Endothelial cell (in vitro differentiated cells): ENCODE measurements at regions not wholly inside any gene's neighbourhood (a gene's known extent, or its start where the extent isn't known, plus 50 kb on each side); places are given as distances from the start of the nearest gene placed in this dataset.

ENCODE experiments used
- DNase-seq: peaks from one replicate; pipeline ENCODE4 v3.0.0; 2021; ENCODE audit warnings: low spot score
- H3K27ac Mint-ChIP-seq: one replicate; pipeline ENCODE4 v1.8.0; 2021; ENCODE audit warnings: mixed read lengths, inconsistent platforms; ENCODE audit not compliant: unreplicated experiment
- H3K27me3 Mint-ChIP-seq: one replicate; pipeline ENCODE4 v1.8.0; 2021; ENCODE audit warnings: mild to moderate bottlenecking, moderate library complexity, mixed read lengths, inconsistent platforms; ENCODE audit not compliant: unreplicated experiment
- H3K36me3 Mint-ChIP-seq: one replicate; pipeline ENCODE4 v1.8.0; 2021; ENCODE audit warnings: mild to moderate bottlenecking, low read depth, mixed read lengths, inconsistent platforms; ENCODE audit not compliant: unreplicated experiment
- H3K4me1 Mint-ChIP-seq: one replicate; pipeline ENCODE4 v1.8.0; 2021; ENCODE audit warnings: mild to moderate bottlenecking, mixed read lengths, inconsistent platforms; ENCODE audit not compliant: unreplicated experiment
- H3K4me3 Mint-ChIP-seq: one replicate; pipeline ENCODE4 v1.8.0; 2021; ENCODE audit warnings: mild to moderate bottlenecking, mixed read lengths, inconsistent platforms; ENCODE audit not compliant: unreplicated experiment
- H3K9me3 Mint-ChIP-seq: one replicate; pipeline ENCODE4 v1.8.0; 2021; ENCODE audit warnings: mixed read lengths, inconsistent platforms; ENCODE audit not compliant: unreplicated experiment
- CTCF ChIP-seq: fragments of 200-600 bp; sonication (generic); IDR thresholded peaks from one replicate; pipeline ENCODE4 v1.5.0; 2021; ENCODE audit warnings: antibody characterized with exemption; ENCODE audit not compliant: unreplicated experiment

GRCh38 chr2:157194097-157194688, 63.3 kb upstream of the GALNT5 start:
- no peaks in the 10 kb centered on the region for H3K9me3 Mint-ChIP-seq
- peak; percentile 20 for DNase-seq
- no peaks in the 10 kb centered on the region for H3K27me3 Mint-ChIP-seq
- peak; percentile 56 for TF ChIP-seq CTCF
- H3K27ac Mint-ChIP-seq = no peak overlapping the region
- no peaks in the 10 kb centered on the region for H3K36me3 Mint-ChIP-seq
- H3K4me3 Mint-ChIP-seq = no peak overlapping the region
- H3K4me1 Mint-ChIP-seq = peaks cover 2% of the 10 kb centered on the region

DNA sequence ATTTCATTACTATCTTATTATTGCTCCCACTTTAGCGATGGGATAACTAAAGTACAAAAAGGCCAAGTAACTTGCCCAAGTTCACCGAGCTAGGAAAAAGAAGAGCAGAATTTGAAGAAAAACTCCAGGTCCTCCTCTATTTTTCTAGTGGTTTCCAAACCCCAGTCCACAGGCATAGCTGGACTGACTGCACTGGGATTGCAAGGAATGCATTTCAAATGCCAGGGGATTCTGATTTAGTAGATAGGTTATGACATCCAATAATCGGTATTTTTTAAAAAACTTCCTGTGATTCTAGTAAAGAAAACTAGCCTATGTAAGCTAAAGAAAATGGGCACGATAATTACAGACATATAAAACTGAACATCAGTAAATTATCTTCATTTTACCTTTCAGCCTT, 62.7 kb upstream of the GALNT5 start:
- Mint-ChIP-seq H3K4me1 (peaks cover 2% of the 10 kb centered on the region), H3K27ac (no peak overlapping the region), H3K27me3 (no peaks in the 10 kb centered on the region), H3K4me3 (no peak overlapping the region), H3K9me3 (no peaks in the 10 kb centered on the region), H3K36me3 (no peaks in the 10 kb centered on the region)
- no peak for TF ChIP-seq CTCF
- no peak for DNase-seq

DNA sequence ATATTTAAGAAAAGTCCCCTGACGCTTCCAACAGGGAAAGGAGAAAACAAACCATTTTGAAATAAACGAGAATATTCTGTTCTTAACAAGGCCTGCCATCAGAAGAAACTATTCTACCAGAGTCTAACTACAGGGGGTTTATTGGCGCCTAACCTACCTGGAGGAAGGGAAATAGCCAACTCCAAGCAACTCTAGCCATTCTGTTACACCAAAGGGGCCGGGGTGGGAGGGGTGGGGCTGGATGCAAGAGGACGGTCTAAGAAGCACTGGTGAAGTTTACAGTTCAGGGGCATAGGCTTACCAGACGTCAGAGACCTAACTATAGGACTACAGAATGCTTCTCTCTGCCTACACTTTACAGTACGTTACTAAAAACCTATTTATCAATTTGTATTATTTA, 60.5 kb upstream of the GALNT5 start:
- no peak overlapping the region for H3K4me3 Mint-ChIP-seq
- H3K36me3 Mint-ChIP-seq = no peaks in the 10 kb centered on the region
- H3K27me3 Mint-ChIP-seq = no peaks in the 10 kb centered on the region
- no peak for DNase-seq
- no peaks in the 10 kb centered on the region for H3K9me3 Mint-ChIP-seq
- H3K4me1 Mint-ChIP-seq = peaks cover 2% of the 10 kb centered on the region
- no peak for TF ChIP-seq CTCF
- H3K27ac Mint-ChIP-seq = no peak overlapping the region

DNA sequence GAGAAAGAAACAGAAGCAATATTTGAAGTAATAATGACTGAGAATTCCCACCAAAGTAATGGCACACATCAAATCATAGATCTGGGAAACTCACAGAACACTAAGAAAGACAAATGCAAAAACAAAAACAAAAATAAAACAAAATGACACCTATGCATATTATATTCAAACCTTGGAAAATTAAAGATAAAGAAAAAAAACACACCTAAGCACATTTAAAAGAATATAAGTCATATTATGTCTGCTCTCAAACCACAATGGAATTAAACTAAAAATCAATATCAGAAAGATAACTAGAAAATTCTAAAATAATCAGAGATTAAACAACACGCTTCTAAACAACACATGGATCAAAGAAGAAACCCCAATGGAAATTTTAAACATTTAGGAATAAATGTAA, 59.7 kb upstream of the GALNT5 start:
- DNase-seq = no peak
- Mint-ChIP-seq H3K4me3 (no peak overlapping the region), H3K27ac (no peak overlapping the region), H3K36me3 (no peaks in the 10 kb centered on the region), H3K4me1 (peaks cover 2% of the 10 kb centered on the region), H3K9me3 (no peaks in the 10 kb centered on the region), H3K27me3 (no peaks in the 10 kb centered on the region)
- no peak for TF ChIP-seq CTCF

DNA sequence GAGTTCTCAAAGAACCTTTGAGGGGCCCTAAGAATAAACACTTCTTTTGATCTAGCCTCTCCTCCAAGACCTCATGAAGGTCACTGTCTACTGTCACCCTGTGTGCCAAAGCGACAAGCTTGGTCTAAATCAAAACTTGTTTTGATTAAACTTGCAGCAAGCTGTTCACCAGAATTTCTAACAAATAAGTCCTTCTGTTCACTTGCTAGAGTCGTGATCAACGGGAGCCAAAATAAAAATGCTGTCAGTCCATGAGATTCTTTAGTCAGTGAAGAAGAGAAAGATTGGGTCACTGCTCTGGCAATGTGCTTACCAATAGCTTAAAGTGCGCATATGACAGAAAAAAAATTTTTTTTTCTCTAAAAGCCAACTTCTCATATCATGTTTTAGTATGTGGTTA, 53.9 kb upstream of the GALNT5 start:
- no peaks in the 10 kb centered on the region for H3K36me3 Mint-ChIP-seq
- H3K4me3 Mint-ChIP-seq = no peak overlapping the region
- no peak for TF ChIP-seq CTCF
- H3K9me3 Mint-ChIP-seq = no peaks in the 10 kb centered on the region
- no peak for DNase-seq
- no peak overlapping the region for H3K27ac Mint-ChIP-seq
- no peaks in the 10 kb centered on the region for H3K27me3 Mint-ChIP-seq
- H3K4me1 Mint-ChIP-seq = no peaks in the 10 kb centered on the region
